ENCODE measurements at regions not wholly inside any gene's neighbourhood (a gene's known extent, or its start where the extent isn't known, plus 50 kb on each side); places are given as distances from the start of the nearest gene placed in this dataset.

DNA sequence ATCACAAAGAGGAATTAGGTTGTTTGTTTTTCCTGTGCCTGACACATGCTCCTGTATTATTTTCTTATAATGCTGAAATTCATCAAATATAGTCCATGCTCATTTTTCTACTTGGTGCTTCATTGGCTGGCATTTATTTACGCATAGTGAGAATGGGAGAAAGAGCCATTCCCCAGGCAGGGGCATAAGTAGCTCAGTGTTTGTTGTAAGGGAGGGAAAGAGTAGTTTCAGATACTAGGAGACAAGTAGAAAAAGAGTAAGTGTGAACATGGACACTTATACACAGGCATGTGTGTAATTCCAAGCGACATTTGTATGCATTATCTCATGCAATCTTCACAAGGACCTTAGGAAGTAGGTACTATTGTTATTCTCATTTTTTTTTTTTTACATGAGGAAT, 111.9 kb upstream of the UGP2 start:
- TF ChIP-seq CEBPB (IDR thresholded peaks at IDR 0.05) (no peak), CREB1 (IDR thresholded peaks at IDR 0.05; ENCODE audit: low read depth) (no peak), TEAD4 (IDR thresholded peaks at IDR 0.05) (no peak), NFIC (IDR thresholded peaks at IDR 0.05) (no peak), TAF1 (IDR thresholded peaks at IDR 0.05; ENCODE audit: low read depth) (no peak), TCF12 (IDR thresholded peaks at IDR 0.05; ENCODE audit: low read depth) (no peak), YY1 (IDR thresholded peaks at IDR 0.05; ENCODE audit: low read depth) (no peak), EGR1 (IDR thresholded peaks at IDR 0.05) (no peak), RAD21 (IDR thresholded peaks at IDR 0.05; ENCODE audit: low read depth) (no peak)
- TF ChIP-seq, protein P1, sequence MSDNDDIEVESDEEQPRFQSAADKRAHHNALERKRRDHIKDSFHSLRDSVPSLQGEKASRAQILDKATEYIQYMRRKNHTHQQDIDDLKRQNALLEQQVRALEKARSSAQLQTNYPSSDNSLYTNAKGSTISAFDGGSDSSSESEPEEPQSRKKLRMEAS (IDR thresholded peaks at IDR 0.05) = no peak

DNA sequence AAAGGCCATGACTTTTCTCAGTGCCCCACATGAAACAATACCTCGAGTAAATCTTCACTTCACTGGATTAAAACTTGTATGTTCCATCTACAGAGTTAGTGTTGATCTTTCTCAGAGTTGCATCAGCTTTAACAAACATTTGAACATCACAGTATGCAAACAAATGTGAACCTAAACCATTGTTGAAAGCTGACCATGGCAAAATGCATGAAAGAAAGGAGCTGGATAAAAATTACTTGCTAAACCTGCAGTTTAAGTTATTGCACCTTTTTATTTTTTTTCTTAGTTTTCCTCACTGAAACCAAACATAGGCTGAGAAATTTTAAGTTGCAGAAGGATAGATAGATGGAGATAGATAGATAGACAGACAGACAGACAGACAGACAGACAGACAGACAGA, 107.2 kb upstream of the UGP2 start:
- TF ChIP-seq, protein P1 (IDR thresholded peaks at IDR 0.05) = no peak
- no peak for TF ChIP-seq CEBPB (IDR thresholded peaks at IDR 0.05)
- TF ChIP-seq TEAD4 (IDR thresholded peaks at IDR 0.05) = no peak
- TF ChIP-seq EP300 (IDR thresholded peaks at IDR 0.05; ENCODE audit: borderline replicate concordance) = no peak
- TF ChIP-seq ZBTB7A (IDR thresholded peaks at IDR 0.05; ENCODE audit: low read depth) = no peak
- no peak for TF ChIP-seq TAF1 (IDR thresholded peaks at IDR 0.05; ENCODE audit: low read depth)
- TF ChIP-seq, protein P2, sequence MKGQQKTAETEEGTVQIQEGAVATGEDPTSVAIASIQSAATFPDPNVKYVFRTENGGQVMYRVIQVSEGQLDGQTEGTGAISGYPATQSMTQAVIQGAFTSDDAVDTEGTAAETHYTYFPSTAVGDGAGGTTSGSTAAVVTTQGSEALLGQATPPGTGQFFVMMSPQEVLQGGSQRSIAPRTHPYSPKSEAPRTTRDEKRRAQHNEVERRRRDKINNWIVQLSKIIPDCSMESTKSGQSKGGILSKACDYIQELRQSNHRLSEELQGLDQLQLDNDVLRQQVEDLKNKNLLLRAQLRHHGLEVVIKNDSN (IDR thresholded peaks at IDR 0.05) = no peak
- no peak for TF ChIP-seq CREB1 (IDR thresholded peaks at IDR 0.05; ENCODE audit: low read depth)
- TF ChIP-seq NFIC (IDR thresholded peaks at IDR 0.05) = no peak
- TF ChIP-seq YY1 (IDR thresholded peaks at IDR 0.05; ENCODE audit: low read depth) = no peak
- TF ChIP-seq RAD21 (IDR thresholded peaks at IDR 0.05; ENCODE audit: low read depth) = no peak
- no peak for TF ChIP-seq FOXM1 (IDR thresholded peaks at IDR 0.05; ENCODE audit: borderline replicate concordance, low read depth)
- TF ChIP-seq, protein P3, sequence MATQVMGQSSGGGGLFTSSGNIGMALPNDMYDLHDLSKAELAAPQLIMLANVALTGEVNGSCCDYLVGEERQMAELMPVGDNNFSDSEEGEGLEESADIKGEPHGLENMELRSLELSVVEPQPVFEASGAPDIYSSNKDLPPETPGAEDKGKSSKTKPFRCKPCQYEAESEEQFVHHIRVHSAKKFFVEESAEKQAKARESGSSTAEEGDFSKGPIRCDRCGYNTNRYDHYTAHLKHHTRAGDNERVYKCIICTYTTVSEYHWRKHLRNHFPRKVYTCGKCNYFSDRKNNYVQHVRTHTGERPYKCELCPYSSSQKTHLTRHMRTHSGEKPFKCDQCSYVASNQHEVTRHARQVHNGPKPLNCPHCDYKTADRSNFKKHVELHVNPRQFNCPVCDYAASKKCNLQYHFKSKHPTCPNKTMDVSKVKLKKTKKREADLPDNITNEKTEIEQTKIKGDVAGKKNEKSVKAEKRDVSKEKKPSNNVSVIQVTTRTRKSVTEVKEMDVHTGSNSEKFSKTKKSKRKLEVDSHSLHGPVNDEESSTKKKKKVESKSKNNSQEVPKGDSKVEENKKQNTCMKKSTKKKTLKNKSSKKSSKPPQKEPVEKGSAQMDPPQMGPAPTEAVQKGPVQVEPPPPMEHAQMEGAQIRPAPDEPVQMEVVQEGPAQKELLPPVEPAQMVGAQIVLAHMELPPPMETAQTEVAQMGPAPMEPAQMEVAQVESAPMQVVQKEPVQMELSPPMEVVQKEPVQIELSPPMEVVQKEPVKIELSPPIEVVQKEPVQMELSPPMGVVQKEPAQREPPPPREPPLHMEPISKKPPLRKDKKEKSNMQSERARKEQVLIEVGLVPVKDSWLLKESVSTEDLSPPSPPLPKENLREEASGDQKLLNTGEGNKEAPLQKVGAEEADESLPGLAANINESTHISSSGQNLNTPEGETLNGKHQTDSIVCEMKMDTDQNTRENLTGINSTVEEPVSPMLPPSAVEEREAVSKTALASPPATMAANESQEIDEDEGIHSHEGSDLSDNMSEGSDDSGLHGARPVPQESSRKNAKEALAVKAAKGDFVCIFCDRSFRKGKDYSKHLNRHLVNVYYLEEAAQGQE (IDR thresholded peaks at IDR 0.05; ENCODE audit: low read depth) = no peak
- no peak for TF ChIP-seq TCF12 (IDR thresholded peaks at IDR 0.05; ENCODE audit: low read depth)
- TF ChIP-seq EGR1 (IDR thresholded peaks at IDR 0.05) = no peak

DNA sequence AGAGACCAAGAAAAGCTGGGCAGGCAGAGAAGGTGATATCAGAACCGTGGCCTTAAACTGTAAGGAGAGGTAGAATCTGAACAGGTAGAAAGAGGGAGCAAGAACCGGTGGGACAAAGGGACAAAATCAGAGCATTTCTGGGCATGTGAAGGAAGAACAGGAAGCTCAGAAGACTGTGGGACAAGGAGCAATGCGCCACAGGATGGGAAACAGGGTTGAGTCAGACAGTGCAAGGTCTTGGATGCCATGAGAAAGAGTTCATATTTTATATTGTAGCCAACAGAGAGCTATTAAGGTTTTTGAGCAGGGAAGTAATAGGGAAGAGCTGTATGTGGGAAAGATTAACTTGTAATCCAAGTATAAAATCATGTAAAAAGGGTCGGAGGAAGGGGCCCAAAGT, 106.4 kb upstream of the UGP2 start:
- no peak for TF ChIP-seq CREB1 (IDR thresholded peaks at IDR 0.05; ENCODE audit: low read depth)

DNA sequence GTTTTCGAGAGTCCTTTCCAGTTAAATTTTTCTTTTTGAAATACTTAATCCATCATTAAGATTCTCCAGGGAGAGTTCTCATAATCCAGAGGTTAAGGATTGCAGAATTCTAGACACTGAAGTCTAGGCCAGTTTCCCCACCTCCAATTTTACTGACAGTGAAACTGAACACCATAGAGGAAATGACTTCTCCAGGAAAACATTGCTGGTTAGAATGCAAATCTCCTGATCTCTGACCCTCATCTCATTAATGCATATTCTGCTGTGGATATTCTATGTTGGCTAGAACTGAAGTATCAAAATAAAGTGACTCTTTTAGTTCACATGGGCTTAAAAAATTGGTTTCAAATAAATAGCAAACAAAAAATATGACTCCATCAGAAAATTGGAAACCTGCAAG, 105.8 kb upstream of the UGP2 start:
- TF ChIP-seq EP300 (IDR thresholded peaks at IDR 0.05; ENCODE audit: borderline replicate concordance) (no peak), NFIC (IDR thresholded peaks at IDR 0.05) (no peak), TAF1 (IDR thresholded peaks at IDR 0.05; ENCODE audit: low read depth) (no peak), ZBTB7A (IDR thresholded peaks at IDR 0.05; ENCODE audit: low read depth) (no peak), FOXM1 (IDR thresholded peaks at IDR 0.05; ENCODE audit: borderline replicate concordance, low read depth) (no peak), YY1 (IDR thresholded peaks at IDR 0.05; ENCODE audit: low read depth) (no peak), RAD21 (IDR thresholded peaks at IDR 0.05; ENCODE audit: low read depth) (no peak), CEBPB (IDR thresholded peaks at IDR 0.05) (no peak), TCF12 (IDR thresholded peaks at IDR 0.05; ENCODE audit: low read depth) (no peak), CREB1 (IDR thresholded peaks at IDR 0.05; ENCODE audit: low read depth) (no peak), EGR1 (IDR thresholded peaks at IDR 0.05) (no peak), TEAD4 (IDR thresholded peaks at IDR 0.05) (no peak)
- TF ChIP-seq, protein P2 (IDR thresholded peaks at IDR 0.05) = no peak
- TF ChIP-seq, protein P1 (IDR thresholded peaks at IDR 0.05) = no peak
- TF ChIP-seq, protein P3 (IDR thresholded peaks at IDR 0.05; ENCODE audit: low read depth) = no peak

DNA sequence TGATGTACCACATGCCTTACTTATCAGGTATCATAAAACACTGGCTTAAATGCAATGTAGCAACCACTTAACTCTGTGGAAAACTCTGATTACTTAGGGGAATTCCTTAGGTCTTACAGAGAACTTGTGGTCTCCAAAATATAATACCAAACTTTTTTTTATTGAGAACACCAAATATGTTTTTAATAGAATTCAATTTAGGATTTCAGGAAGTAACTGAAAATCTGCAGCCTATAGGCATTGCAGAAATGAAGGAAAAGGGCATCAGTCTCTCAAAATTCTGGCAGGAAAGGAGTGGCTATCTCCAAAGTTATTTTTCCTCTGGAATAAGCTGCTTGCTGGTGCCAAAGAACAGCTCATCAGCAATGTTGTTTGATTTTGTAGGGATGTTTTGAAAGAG, 105.3 kb upstream of the UGP2 start:
- no peak for TF ChIP-seq TEAD4 (IDR thresholded peaks at IDR 0.05)
- TF ChIP-seq, protein P1 (IDR thresholded peaks at IDR 0.05) = no peak
- TF ChIP-seq, protein P3 (IDR thresholded peaks at IDR 0.05; ENCODE audit: low read depth) = no peak
- TF ChIP-seq EGR1 (IDR thresholded peaks at IDR 0.05) = no peak
- no peak for TF ChIP-seq RAD21 (IDR thresholded peaks at IDR 0.05; ENCODE audit: low read depth)
- no peak for TF ChIP-seq FOXM1 (IDR thresholded peaks at IDR 0.05; ENCODE audit: borderline replicate concordance, low read depth)
- TF ChIP-seq, protein P2 (IDR thresholded peaks at IDR 0.05) = no peak
- no peak for TF ChIP-seq TCF12 (IDR thresholded peaks at IDR 0.05; ENCODE audit: low read depth)

Data from Ishikawa (cell line).